ENCODE measurements at regions not wholly inside any gene's neighbourhood (a gene's known extent, or its start where the extent isn't known, plus 50 kb on each side); places are given as distances from the start of the nearest gene placed in this dataset.

DNA sequence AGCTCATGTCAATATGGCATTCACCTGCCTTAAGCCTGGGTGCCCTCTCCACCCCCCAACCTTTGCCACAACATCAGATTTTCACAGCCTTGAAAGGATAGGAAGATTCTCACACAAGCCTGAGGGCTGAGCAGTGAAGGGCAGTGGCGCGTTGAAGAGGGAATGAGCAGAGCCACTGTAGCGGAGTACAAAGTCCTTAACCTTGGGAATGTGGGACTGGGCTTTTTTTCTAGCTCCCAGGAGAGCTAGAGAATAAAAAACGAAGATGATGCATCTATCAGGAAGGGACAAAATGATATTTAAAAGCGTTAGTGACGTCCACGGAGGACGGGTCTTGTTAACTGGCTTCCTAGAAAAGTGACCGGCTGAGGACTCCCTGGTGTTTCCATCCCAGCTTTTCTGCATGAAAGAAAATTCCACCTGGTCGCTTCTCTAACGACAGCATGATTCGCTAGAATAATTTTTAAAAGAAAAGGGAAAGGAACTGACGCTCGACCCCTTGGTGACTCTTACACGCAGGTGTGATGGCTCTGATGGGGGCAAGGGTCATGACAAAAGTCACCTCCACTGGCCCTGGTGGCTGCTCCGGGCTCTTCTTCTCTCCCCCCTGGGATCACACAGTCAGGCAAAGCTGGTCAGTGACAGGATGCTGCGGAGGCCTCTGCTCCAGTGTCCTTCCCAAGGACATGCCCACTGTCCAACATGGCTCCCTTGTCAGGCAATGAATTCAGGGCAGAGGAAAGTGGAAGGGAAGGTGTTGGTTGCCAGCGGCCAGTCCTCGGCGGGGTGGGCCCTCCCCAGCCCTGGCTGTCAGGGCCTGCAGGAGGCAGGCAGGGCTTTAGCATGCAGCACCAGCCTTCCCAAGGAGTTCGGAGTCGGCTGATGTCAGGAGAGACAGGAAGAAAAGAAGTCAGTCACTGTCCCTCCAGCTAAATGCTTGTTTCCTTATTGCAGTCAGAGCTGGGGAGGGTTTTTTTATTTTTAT lies 58.4 kb upstream of the IRX3 start:
- intact Hi-C loops (cut with DNase I), result no loop called here
- TF ChIP-seq, protein P1, sequence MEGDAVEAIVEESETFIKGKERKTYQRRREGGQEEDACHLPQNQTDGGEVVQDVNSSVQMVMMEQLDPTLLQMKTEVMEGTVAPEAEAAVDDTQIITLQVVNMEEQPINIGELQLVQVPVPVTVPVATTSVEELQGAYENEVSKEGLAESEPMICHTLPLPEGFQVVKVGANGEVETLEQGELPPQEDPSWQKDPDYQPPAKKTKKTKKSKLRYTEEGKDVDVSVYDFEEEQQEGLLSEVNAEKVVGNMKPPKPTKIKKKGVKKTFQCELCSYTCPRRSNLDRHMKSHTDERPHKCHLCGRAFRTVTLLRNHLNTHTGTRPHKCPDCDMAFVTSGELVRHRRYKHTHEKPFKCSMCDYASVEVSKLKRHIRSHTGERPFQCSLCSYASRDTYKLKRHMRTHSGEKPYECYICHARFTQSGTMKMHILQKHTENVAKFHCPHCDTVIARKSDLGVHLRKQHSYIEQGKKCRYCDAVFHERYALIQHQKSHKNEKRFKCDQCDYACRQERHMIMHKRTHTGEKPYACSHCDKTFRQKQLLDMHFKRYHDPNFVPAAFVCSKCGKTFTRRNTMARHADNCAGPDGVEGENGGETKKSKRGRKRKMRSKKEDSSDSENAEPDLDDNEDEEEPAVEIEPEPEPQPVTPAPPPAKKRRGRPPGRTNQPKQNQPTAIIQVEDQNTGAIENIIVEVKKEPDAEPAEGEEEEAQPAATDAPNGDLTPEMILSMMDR (IDR thresholded peaks at IDR 0.05), result no peak
- no peak for ATAC-seq
- no peaks in the 10 kb centered on the region for H3K9me3 ChIP-seq
- no peak overlapping the region for H3K27ac ChIP-seq
- H3K36me3 ChIP-seq, result no peaks in the 10 kb centered on the region
- DNase-seq, result no peak
- no peak overlapping the region for H3K4me3 ChIP-seq
- peaks cover 0 to 6% of the 10 kb centered on the region in 2 donors for H3K4me1 ChIP-seq
- no peaks in the 10 kb centered on the region for H3K27me3 ChIP-seq

DNA sequence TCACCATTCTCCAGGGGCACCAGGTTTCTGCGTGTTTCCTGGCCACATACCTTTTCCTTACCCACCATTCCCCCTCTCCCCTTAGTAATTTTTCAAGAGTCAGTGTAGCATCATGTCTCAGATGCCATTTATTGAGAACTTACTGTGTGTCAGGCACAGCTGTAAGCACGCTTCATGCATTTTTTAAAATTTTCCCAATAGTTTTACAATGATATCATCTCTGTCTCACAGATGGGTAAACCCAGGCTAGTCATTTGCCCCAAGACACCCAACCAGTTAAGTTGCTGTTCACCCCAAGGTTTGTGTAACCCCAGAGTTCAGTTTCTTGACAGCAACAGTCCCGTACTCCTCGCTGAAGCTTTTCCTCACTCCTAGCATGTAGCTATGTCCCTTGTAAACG lies 56.4 kb upstream of the IRX3 start:
- TF ChIP-seq, protein P1 (IDR thresholded peaks at IDR 0.05), result no peak
- no peak overlapping the region for H3K27ac ChIP-seq
- H3K4me1 ChIP-seq, result peaks cover 0 to 6% of the 10 kb centered on the region in 2 donors
- ATAC-seq (no peak), DNase-seq (no peak)
- no peaks in the 10 kb centered on the region for H3K27me3 ChIP-seq
- no peak overlapping the region for H3K4me3 ChIP-seq
- intact Hi-C loops (cut with DNase I), result no loop called here
- no peaks in the 10 kb centered on the region for H3K9me3 ChIP-seq
- no peaks in the 10 kb centered on the region for H3K36me3 ChIP-seq

DNA sequence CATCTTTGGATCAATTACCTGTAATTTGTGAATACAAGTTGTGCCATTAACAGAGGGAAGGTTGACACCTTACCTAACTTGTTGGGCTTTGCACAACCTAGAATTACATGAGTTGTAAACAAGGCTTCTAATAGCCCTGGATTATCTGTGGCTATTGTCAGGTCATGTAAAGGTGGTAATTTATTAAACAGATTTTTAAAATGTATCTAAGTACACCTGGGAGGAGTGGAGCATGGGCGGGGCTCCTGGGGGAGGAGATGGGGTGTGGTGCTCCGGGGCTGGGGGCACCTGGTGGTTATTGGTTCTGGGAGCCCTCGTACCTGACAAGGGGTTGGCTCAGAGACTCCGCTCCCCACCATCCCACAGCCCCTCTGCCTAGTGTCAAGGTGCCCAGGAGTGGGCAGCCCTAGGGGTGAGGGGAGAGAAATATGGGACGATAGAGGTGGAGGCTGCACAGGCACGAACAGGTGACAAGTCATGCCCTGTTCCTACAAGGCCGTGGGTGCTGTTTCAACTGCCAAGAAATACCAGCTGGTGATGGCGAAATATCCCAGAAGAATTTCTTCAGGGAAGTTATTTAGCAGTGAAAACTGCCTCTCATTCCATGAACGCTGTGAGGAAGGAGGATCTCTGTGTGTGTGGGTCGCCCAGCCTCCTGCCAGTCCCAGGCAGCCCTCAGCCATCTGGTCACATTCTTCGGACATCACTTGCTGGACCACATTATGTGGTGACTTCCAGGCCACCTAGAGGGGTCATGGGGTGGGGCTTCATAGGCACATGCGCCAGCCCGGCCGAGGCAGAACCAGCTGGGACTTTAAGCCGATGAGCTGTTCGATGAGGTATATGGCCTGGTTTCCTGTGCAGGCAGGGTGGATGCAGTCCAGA lies 55.5 kb upstream of the IRX3 start:
- H3K4me3 ChIP-seq, result no peak overlapping the region
- TF ChIP-seq, protein P1 (IDR thresholded peaks at IDR 0.05), result no peak
- H3K4me1 ChIP-seq, result peaks cover 0 to 6% of the 10 kb centered on the region in 2 donors
- peak in 1 of 4 donors; percentile 16 for DNase-seq
- H3K9me3 ChIP-seq, result no peaks in the 10 kb centered on the region
- peak overlapping the region in 1 of 2 donors; percentile 20 for H3K27ac ChIP-seq
- H3K36me3 ChIP-seq, result no peaks in the 10 kb centered on the region
- intact Hi-C loops (cut with DNase I), result no loop called here
- peaks cover 0 to 7% of the 10 kb centered on the region in 2 donors for H3K27me3 ChIP-seq
- ATAC-seq, result peak; percentile 77

DNA sequence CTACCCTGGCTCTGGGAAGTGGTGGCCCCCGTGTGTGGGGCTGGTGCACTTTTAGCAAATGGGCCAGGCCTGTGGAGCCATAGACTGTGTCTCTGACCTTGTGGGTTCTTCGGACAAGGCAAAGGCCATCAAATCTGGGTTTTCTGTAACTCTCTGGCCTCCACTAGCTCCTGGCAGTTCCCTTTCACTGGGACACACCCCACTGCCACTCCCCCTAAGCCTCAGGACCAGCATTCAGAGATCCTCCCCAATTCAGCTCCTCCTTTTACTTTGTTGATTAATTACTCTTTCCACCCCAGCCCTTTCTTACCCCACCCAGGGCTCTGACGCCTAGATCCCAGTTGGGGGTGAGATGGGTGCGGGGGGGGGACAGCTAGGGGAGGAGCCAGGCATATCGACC lies 53.9 kb upstream of the IRX3 start:
- no peaks in the 10 kb centered on the region for H3K9me3 ChIP-seq
- DNase-seq (no peak), ATAC-seq (no peak)
- H3K4me3 ChIP-seq, result no peak overlapping the region
- intact Hi-C loops (cut with DNase I), result no loop called here
- no peak overlapping the region for H3K27ac ChIP-seq
- peaks cover 0 to 18% of the 10 kb centered on the region in 2 donors for H3K27me3 ChIP-seq
- no peaks in the 10 kb centered on the region for H3K36me3 ChIP-seq
- peaks cover 0 to 6% of the 10 kb centered on the region in 2 donors for H3K4me1 ChIP-seq
- TF ChIP-seq, protein P1 (IDR thresholded peaks at IDR 0.05), result no peak

Data from left lung (tissue), 4 donors.